AG04450 (cell line): ENCODE measurements at regions not wholly inside any gene's neighbourhood (a gene's known extent, or its start where the extent isn't known, plus 50 kb on each side); places are given as distances from the start of the nearest gene placed in this dataset.
A peak's percentile ranks its signal among the peaks of the same experiment; 100 is the strongest.
"Not testable (repeated sequence)": the region's sequence is repeated elsewhere in the genome, so short reads cannot be mapped to it uniquely, and the experiment has no call there.

Experiments
- CTCF ChIA-PET: fragments of 300-600, 350-600 bp; formaldehyde crosslinking; extraction: SDS; loops from one replicate; lab custom pipeline; 2022; ENCODE audit warnings: antibody characterized with exemption, inconsistent platforms; lab: Charles Lee
- POLR2A ChIA-PET: fragments of 350-600 bp; formaldehyde crosslinking; extraction: SDS; loops from one replicate; lab custom pipeline; 2021; ENCODE audit warnings: antibody characterized with exemption, inconsistent platforms; lab: Yijun Ruan, JAX
- DNase-seq: peaks from one replicate; pipeline ENCODE4 v3.0.0-alpha.2; 2011; ENCODE audit warnings: low read depth, low spot score
- H3K27ac ChIP-seq: one replicate; pipeline ENCODE4 v1.5.1; 2012; ENCODE audit warnings: low read depth, low read length, control low read depth
- H3K27me3 ChIP-seq: one replicate; pipeline ENCODE4 v1.6.0; 2012; ENCODE audit warnings: low read length; ENCODE audit not compliant: control insufficient read depth, insufficient read depth
- H3K4me3 ChIP-seq: 2 replicates; pipeline ENCODE4 v1.5.1; 2011; ENCODE audit warnings: mild to moderate bottlenecking, low read depth, low read length, control low read depth
- H3K9me3 ChIP-seq: 2 replicates; pipeline ENCODE4 v1.5.1; 2012; ENCODE audit warnings: low read length; ENCODE audit not compliant: control insufficient read depth, insufficient read depth
- TF ChIP-seq, protein P1 (sequence below): IDR thresholded peaks from 2 replicates; pipeline ENCODE4 v1.5.1; 2011; ENCODE audit warnings: low read depth, low read length, control low read depth, inconsistent platforms

DNA sequence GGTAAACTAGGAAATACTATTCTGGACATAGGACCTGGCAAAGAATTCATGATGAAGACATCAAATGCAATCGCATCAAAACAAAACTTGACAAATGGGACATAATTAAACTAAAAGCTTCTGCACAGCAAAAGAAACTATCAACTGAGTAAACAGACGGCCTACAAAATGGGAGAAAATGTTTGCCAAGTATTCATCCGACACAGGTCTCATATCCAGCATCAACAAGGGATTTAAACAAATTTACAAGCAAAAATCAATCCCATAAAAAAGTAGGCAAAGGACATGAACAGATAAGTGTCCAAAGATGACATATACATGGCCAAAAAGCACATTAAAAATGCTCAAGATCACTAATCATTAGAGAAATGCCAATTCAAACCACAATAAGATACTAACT lies 1088.9 kb downstream of the NAALADL2 start:
- Histone ChIP-seq H3K9me3 (no peaks in the 10 kb centered on the region), H3K27me3 (no peaks in the 10 kb centered on the region), H3K27ac (no peak overlapping the region), H3K4me3 (no peak overlapping the region)
- ChIA-PET CTCF (no interaction called here), POLR2A (no interaction called here)
- TF ChIP-seq, protein P1, sequence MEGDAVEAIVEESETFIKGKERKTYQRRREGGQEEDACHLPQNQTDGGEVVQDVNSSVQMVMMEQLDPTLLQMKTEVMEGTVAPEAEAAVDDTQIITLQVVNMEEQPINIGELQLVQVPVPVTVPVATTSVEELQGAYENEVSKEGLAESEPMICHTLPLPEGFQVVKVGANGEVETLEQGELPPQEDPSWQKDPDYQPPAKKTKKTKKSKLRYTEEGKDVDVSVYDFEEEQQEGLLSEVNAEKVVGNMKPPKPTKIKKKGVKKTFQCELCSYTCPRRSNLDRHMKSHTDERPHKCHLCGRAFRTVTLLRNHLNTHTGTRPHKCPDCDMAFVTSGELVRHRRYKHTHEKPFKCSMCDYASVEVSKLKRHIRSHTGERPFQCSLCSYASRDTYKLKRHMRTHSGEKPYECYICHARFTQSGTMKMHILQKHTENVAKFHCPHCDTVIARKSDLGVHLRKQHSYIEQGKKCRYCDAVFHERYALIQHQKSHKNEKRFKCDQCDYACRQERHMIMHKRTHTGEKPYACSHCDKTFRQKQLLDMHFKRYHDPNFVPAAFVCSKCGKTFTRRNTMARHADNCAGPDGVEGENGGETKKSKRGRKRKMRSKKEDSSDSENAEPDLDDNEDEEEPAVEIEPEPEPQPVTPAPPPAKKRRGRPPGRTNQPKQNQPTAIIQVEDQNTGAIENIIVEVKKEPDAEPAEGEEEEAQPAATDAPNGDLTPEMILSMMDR = no peak
- DNase-seq = no peak

GRCh38 chr3:175941352-175941751 lies 1082.2 kb downstream of the NAALADL2 start:
- TF ChIP-seq, protein P1 = peak; percentile 26; the same call in 1 of the 2 replicates
- Histone ChIP-seq H3K9me3 (peaks cover 21% of the 10 kb centered on the region), H3K27ac (no peak overlapping the region), H3K4me3 (no peak overlapping the region), H3K27me3 (no peaks in the 10 kb centered on the region)
- DNase-seq = no peak
- POLR2A ChIA-PET = no interaction called here
- CTCF ChIA-PET = no interaction called here

DNA sequence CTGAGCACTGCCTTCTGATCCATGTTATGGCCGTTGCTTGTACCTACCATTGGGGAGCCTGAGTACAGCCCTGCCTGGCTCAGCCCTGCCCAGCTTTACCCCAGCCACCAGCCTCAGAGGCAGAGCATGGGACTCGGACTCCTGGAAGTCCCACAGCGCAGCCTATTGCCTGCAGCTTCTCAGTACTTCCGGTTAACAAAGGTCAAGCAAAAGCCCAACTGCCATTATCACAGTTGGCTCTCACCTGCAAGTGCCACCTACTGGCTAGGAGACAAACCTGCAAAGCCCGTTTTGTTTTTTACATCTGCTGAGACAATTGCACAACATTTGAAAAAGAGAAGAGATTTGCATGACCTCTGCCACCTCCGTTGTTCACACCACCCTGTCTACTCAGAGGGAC lies 1081.7 kb downstream of the NAALADL2 start:
- Histone ChIP-seq H3K27me3 (no peaks in the 10 kb centered on the region), H3K27ac (no peak overlapping the region), H3K4me3 (no peak overlapping the region), H3K9me3 (peaks cover 21% of the 10 kb centered on the region)
- DNase-seq = no peak
- ChIA-PET POLR2A (no interaction called here), CTCF (no interaction called here)
- TF ChIP-seq, protein P1 = no peak

DNA sequence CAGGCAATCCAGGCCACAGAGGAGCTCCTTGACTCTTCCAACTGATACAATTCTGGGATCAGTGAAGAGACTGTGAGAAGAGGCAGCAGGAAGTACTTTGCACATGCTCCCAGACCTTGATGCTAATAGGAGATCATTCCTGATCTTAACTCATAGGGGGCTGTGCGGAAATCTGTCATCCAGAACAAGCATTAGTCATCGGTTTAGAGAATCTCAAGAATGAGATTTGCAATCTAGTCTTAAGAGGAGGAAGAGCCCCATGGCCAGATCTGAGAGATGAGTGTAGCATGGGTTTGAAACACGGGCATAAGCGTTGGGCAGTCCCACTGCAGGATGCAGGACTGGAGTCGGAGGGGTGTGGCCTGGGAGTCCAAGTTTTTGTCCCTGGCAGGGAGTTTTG lies 1081.1 kb downstream of the NAALADL2 start:
- TF ChIP-seq, protein P1 = no peak
- H3K4me3 ChIP-seq = no peak overlapping the region
- DNase-seq = no peak
- no peaks in the 10 kb centered on the region for H3K27me3 ChIP-seq
- CTCF ChIA-PET = no interaction called here
- H3K9me3 ChIP-seq = peaks cover 21% of the 10 kb centered on the region
- H3K27ac ChIP-seq = no peak overlapping the region
- POLR2A ChIA-PET = no interaction called here

- H3K9me3 ChIP-seq = peaks cover 21% of the 10 kb centered on the region
- CTCF ChIA-PET, H3K4me3 ChIP-seq, POLR2A ChIA-PET, DNase-seq, H3K27me3 ChIP-seq, H3K27ac ChIP-seq: not testable (repeated sequence)
Measured at GRCh38 chr3:175937367-175937766, 1078.2 kb downstream of the NAALADL2 start.

GRCh38 chr3:175932586-175932985 lies 1073.5 kb downstream of the NAALADL2 start:
- Histone ChIP-seq H3K9me3 (peaks cover 8% of the 10 kb centered on the region; the same call in 1 of the 2 replicates), H3K27ac (no peak overlapping the region), H3K4me3 (no peak overlapping the region), H3K27me3 (no peaks in the 10 kb centered on the region)
- CTCF ChIA-PET = interaction anchor here (0.5 kb wide), 1 partner anchor 773 kb away, joined by 6 read pairs; no protein-coding TSS in a partner anchor
- POLR2A ChIA-PET = no interaction called here
- no peak for DNase-seq
- TF ChIP-seq, protein P1 = no peak
